GM13976 (cell line): ENCODE measurements at regions not wholly inside any gene's neighbourhood (a gene's known extent, or its start where the extent isn't known, plus 50 kb on each side); places are given as distances from the start of the nearest gene placed in this dataset.

Experiments used
- DNase-seq: peaks from one replicate; pipeline ENCODE4 v3.0.0; 2012; ENCODE audit warnings: low spot score
- CTCF ChIP-seq: IDR thresholded peaks from 2 replicates; pipeline ENCODE4 v1.5.1; 2012; ENCODE audit warnings: borderline replicate concordance, mild to moderate bottlenecking; ENCODE audit not compliant: insufficient read depth; ENCODE audit errors: extremely low read depth, missing control alignments, control extremely low read depth
- in situ Hi-C: fragments of 300-500 bp; cut with MboI; formaldehyde crosslinking; loops from one replicate; pipeline ENCODE4 v1.12.0; 2022; ENCODE audit warnings: low sequenced_read_pairs, mixed read lengths, inconsistent platforms; ENCODE audit not compliant: unreplicated experiment

DNA sequence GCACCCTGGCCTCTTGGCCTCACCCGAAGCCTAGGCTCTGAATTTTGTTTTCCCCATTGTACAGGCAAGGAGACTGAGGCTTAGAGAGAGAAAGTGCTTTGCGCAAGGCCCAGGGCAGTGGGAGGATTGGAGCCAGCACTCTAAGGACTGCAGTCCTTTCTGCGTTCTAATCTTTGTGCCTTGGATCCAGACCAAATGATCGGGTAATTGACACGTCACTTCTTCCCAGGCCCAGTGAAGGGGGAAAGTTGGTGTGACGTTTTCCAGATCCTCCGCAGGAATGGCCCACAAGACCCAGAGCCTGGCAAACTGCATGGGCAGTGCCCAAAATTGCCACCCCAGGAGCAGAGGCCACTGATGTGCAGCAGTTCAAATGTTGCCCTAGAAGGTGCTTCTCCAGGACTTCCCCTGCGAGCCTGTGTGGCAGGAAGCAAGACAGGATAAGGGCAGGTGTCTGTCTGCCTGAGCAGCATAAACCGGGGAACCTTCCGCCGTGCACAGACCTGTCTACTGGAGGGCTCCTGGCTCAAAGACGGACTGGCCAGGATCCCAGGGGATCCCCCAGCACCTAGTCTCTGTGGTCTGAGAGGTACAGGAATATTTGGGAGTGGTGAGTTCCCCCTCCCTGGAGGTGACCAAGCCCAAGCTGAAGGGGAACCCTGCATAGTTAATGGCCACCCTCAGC is 194.5 kb upstream of the TLE3 start:
- DNase-seq: no peak
- in situ Hi-C loops: no loop called here

GRCh38 chr15:70291305-70292075 is 193.8 kb upstream of the TLE3 start:
- TF ChIP-seq CTCF: no peak
- in situ Hi-C loops: no loop called here
- DNase-seq: no peak

More for the DNA sequence above, 194.5 kb upstream of the TLE3 start:
- no peak for TF ChIP-seq CTCF

DNA sequence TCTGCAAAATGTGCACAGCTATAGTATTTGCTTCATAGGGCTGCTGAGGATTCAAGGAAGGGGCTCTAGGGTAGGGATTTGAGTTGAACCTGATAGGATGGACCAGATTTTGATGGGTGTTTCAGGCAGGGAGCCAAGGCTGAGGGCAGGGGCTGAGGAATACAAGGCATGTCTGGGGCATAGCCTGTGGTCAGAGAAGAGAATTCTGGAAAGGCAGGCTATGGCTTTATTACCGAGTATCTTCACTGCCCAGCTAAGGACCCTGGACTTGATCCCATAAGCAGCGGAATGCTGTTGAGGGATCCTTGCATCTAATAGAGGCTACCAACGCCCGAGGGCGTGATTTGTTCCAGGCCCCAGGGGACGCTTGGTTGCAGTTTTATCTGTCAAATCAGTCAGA is 193.0 kb upstream of the TLE3 start:
- in situ Hi-C loops: no loop called here
- DNase-seq: no peak

GRCh38 chr15:70289191-70289955 is 191.7 kb upstream of the TLE3 start:
- TF ChIP-seq CTCF: no peak
- in situ Hi-C loops: no loop called here
- no peak for DNase-seq

More for the DNA sequence above, 193.0 kb upstream of the TLE3 start:
- no peak for TF ChIP-seq CTCF

DNA sequence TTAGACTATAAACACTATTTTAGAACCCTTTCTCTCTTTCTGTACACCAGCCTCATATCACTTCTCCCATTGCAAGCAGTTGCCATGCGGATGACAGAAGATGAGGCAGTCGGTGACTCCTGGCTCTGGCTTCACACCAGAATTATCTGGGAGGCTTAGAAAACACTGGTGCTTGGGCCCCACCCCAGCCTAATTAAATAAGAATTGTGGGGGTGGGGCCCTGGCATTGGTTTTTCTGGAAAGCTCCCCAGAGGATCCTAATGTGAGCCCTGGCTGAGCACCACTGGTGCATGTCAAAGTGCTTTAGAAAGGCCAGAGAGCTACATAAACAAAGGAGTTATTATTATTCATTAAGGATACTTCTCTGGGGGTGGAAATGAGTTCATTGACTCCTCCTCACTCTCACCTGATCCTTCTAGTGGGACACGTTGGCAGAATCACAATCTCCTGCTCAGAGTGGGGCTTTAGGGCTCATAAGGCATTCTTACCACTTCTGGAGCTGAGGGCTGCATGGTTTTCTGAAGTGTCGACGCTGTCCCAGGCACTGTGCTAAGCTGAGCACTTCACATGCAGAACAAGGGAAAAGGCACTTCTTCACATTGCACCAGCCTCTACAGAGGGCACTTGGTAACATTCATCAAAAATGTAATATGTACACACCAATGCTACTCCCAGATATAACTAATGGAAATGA is 188.5 kb upstream of the TLE3 start:
- DNase-seq: no peak
- no peak for TF ChIP-seq CTCF

More for the DNA sequence above, 188.5 kb upstream of the TLE3 start:
- in situ Hi-C loops: no loop called here
